Activated naive CD8-positive, alpha-beta T cell treated with anti-CD3 and anti-CD28 coated beads, Interleukin-2, amount 10 ng/mL, durations not matched to agents 7 days and 5 days (primary cell): ENCODE measurements at regions not wholly inside any gene's neighbourhood (a gene's known extent, or its start where the extent isn't known, plus 50 kb on each side); places are given as distances from the start of the nearest gene placed in this dataset.

Experiments
- ATAC-seq: fragments of 150-1000 bp; cut with Tn5 transposase; one replicate; pipeline ENCODE4 v1.10.0; 2021; ENCODE audit warnings: low read depth, moderate library complexity
- POLR2A ChIA-PET: fragments of 350-600 bp; sonication (Branson Sonifier 250); formaldehyde crosslinking; loops from one replicate; lab custom pipeline; 2021; ENCODE audit warnings: antibody characterized with exemption; lab: Charles Lee
- DNase-seq: peaks from one replicate; pipeline ENCODE4 v3.0.0; 2021
- H3K27ac Mint-ChIP-seq: one replicate; pipeline ENCODE4 v1.8.0; 2022; ENCODE audit warnings: mild to moderate bottlenecking, mixed read lengths
- H3K27me3 Mint-ChIP-seq: one replicate; pipeline ENCODE4 v1.8.0; 2022; ENCODE audit warnings: mild to moderate bottlenecking, moderate library complexity, mixed read lengths
- H3K36me3 Mint-ChIP-seq: one replicate; pipeline ENCODE4 v1.8.0; 2021; ENCODE audit warnings: mild to moderate bottlenecking, mixed read lengths
- H3K4me1 Mint-ChIP-seq: one replicate; pipeline ENCODE4 v1.8.0; 2021; ENCODE audit warnings: mixed read lengths
- H3K4me3 Mint-ChIP-seq: one replicate; pipeline ENCODE4 v1.8.0; 2022; ENCODE audit warnings: mild to moderate bottlenecking, moderate library complexity, mixed read lengths
- H3K9me3 Mint-ChIP-seq: one replicate; pipeline ENCODE4 v1.8.0; 2021; ENCODE audit warnings: mixed read lengths

DNA sequence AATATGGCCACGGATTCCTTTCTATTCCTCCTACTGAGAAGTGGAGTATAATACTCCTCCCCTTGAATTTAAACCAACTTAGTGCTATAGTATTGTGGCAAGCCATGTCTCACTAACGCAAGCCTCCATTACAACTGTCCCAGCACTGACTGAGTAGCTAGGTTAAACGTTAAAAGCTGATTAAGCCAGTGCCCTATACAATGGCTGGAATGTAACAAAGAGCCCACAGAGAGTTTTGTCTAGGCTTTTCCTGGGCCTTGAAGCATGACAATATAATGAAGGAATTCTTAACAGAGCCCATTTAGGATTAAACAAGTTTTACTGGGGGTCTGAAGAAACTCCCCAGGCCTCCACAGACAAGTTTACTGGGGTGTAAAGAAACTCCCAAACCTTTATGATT, 254.5 kb upstream of the DACH1 start:
- Mint-ChIP-seq H3K9me3 (peaks cover 1% of the 10 kb centered on the region), H3K4me3 (no peak overlapping the region), H3K27ac (no peak overlapping the region), H3K4me1 (no peaks in the 10 kb centered on the region), H3K27me3 (no peaks in the 10 kb centered on the region), H3K36me3 (no peaks in the 10 kb centered on the region)
- ATAC-seq (no peak), DNase-seq (no peak)
- POLR2A ChIA-PET: no interaction called here

GRCh38 chr13:72120632-72121031, 253.6 kb upstream of the DACH1 start:
- POLR2A ChIA-PET: no interaction called here
- no peaks in the 10 kb centered on the region for H3K27me3 Mint-ChIP-seq
- peaks cover 3% of the 10 kb centered on the region for H3K9me3 Mint-ChIP-seq
- DNase-seq: no peak
- H3K27ac Mint-ChIP-seq: no peak overlapping the region
- ATAC-seq: no peak
- no peaks in the 10 kb centered on the region for H3K36me3 Mint-ChIP-seq
- no peak overlapping the region for H3K4me3 Mint-ChIP-seq
- no peaks in the 10 kb centered on the region for H3K4me1 Mint-ChIP-seq

DNA sequence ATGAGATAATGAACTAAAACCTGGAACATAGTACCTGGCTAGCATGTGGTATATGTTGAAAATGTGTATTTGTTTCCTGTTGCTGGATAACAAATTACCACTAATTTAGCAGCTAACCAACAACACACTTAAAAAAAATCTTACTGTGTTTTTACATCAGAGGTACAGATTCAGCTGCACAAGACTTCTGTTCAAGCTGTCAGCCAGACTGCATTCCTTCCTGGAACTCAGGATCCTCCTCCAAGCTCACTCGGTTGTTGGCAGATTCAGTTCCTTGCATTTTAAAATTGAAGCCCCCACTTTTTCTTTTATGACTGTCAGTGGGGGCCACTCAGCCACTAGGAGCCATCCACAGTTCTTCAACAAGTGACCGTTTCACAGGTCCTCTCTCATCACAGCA, 246.9 kb upstream of the DACH1 start:
- no peaks in the 10 kb centered on the region for H3K27me3 Mint-ChIP-seq
- ATAC-seq (no peak), DNase-seq (no peak)
- H3K4me1 Mint-ChIP-seq: no peaks in the 10 kb centered on the region
- H3K27ac Mint-ChIP-seq: no peak overlapping the region
- H3K36me3 Mint-ChIP-seq: no peaks in the 10 kb centered on the region
- peaks cover 3% of the 10 kb centered on the region for H3K9me3 Mint-ChIP-seq
- H3K4me3 Mint-ChIP-seq: no peak overlapping the region
- POLR2A ChIA-PET: no interaction called here

DNA sequence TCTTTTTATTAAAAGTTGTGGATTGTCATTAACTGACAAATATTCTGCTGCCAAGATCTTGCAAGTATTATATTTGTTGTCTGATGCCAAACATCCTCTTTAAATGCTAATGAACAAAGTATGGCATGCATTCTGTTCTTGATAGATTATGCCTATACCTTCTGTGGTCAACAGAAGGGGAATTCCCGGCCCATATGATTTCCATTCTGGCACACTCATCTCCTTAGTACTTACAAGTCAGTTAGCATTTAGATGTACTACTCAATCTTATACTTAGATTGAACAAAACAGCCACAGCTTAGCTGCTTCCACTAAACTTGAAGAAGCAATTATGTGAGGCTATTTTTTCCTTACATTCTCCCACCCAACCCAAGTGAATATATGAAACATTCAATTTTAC, 246.1 kb upstream of the DACH1 start:
- Mint-ChIP-seq H3K4me1 (no peaks in the 10 kb centered on the region), H3K4me3 (no peak overlapping the region), H3K27ac (no peak overlapping the region), H3K9me3 (peaks cover 3% of the 10 kb centered on the region), H3K27me3 (no peaks in the 10 kb centered on the region), H3K36me3 (no peaks in the 10 kb centered on the region)
- no peak for ATAC-seq
- DNase-seq: no peak
- POLR2A ChIA-PET: no interaction called here

DNA sequence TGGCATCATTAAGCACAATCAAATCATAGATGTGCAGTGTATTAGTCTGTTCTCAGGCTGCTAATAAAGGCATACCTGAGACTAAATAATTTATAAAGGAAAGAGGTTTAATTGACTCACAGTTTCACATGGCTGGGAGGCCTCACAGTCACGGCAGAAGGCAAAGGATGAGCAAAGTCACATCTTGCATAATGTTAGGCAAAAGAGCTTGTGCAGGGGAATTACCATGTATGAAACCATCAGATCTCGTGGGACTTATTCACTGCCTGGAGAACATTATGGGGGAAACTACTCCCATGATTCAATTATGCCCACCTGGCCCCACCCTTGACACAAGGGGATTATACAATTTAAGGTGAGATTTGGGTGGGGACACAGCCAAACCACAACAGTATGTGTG, 245.2 kb upstream of the DACH1 start:
- no peak overlapping the region for H3K4me3 Mint-ChIP-seq

GRCh38 chr13:72109863-72110262, 242.9 kb upstream of the DACH1 start:
- ATAC-seq (no peak), DNase-seq (no peak)
- peaks cover 4% of the 10 kb centered on the region for H3K9me3 Mint-ChIP-seq
- no peaks in the 10 kb centered on the region for H3K4me1 Mint-ChIP-seq
- no peaks in the 10 kb centered on the region for H3K27me3 Mint-ChIP-seq
- POLR2A ChIA-PET: no interaction called here
- H3K27ac Mint-ChIP-seq: no peak overlapping the region
- no peak overlapping the region for H3K4me3 Mint-ChIP-seq
- no peaks in the 10 kb centered on the region for H3K36me3 Mint-ChIP-seq

More for the DNA sequence above, 245.2 kb upstream of the DACH1 start:
- Mint-ChIP-seq H3K36me3 (no peaks in the 10 kb centered on the region), H3K4me1 (no peaks in the 10 kb centered on the region), H3K27me3 (no peaks in the 10 kb centered on the region), H3K27ac (no peak overlapping the region), H3K9me3 (peaks cover 6% of the 10 kb centered on the region)
- DNase-seq (no peak), ATAC-seq (no peak)
- POLR2A ChIA-PET: no interaction called here

GRCh38 chr13:72104656-72105180, 237.7 kb upstream of the DACH1 start:
- POLR2A ChIA-PET: no interaction called here
- no peak for DNase-seq
- H3K9me3 Mint-ChIP-seq: peaks cover 4% of the 10 kb centered on the region
- H3K27ac Mint-ChIP-seq: no peak overlapping the region
- no peaks in the 10 kb centered on the region for H3K36me3 Mint-ChIP-seq
- ATAC-seq: no peak
- H3K4me1 Mint-ChIP-seq: no peaks in the 10 kb centered on the region
- no peaks in the 10 kb centered on the region for H3K27me3 Mint-ChIP-seq
- no peak overlapping the region for H3K4me3 Mint-ChIP-seq

DNA sequence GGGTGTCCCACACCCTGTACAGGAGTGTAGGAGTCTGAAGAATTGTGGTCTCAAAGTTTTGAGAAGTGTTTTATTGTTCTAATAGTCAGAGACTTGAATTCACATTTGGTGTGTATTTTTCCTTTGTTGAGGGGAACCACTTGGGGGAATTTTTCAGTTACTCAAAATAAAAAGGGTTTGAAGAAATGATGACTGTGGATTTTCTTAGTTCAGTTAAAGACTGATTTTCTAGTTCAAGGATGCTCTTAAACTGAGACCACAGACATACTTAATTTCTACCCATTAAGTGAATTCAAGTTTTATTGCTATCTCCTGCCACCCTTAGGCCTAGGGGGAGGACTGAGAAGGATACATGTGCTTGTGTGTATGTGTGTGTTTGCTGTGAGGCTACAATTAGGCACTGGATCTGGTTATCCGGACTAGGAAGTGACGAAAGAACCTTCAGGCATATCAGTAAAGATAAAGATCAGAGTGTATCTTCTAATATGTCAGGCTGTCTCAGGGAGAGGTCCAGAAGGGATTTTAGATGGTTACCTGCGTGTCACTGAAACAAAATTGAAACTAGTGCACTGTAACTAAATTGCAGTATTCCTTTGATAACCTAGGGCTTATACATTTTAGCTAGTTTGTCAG, 234.9 kb upstream of the DACH1 start:
- no peak overlapping the region for H3K27ac Mint-ChIP-seq
- DNase-seq (no peak), ATAC-seq (no peak)
- no peaks in the 10 kb centered on the region for H3K27me3 Mint-ChIP-seq
- POLR2A ChIA-PET: no interaction called here
- H3K9me3 Mint-ChIP-seq: no peaks in the 10 kb centered on the region
- H3K4me3 Mint-ChIP-seq: no peak overlapping the region
- no peaks in the 10 kb centered on the region for H3K36me3 Mint-ChIP-seq
- no peaks in the 10 kb centered on the region for H3K4me1 Mint-ChIP-seq

GRCh38 chr13:72100339-72100738, 233.3 kb upstream of the DACH1 start:
- no peak overlapping the region for H3K27ac Mint-ChIP-seq
- H3K36me3 Mint-ChIP-seq: no peaks in the 10 kb centered on the region
- no peak for ATAC-seq
- no peak overlapping the region for H3K4me3 Mint-ChIP-seq
- no peaks in the 10 kb centered on the region for H3K4me1 Mint-ChIP-seq
- no peak for DNase-seq
- POLR2A ChIA-PET: no interaction called here
- H3K9me3 Mint-ChIP-seq: no peaks in the 10 kb centered on the region
- H3K27me3 Mint-ChIP-seq: no peaks in the 10 kb centered on the region

DNA sequence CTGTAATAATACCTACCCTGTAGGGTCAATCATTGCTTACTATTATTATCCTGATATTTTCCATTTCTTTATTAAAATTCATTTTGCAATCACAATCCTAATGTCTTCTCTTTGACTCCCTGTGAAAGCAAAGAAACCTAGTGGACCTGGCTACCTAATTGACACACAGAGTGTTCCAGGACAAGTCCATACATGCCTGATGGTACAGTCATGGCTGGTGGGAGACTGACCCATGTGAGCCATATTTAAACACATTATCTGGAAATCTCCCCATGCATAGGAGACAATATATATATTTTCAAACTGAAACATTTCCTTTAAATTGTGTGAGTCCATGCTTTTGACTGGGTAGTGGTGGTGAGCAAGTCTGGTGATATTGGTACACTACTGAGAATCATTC, 230.6 kb upstream of the DACH1 start:
- ATAC-seq (no peak), DNase-seq (no peak)
- POLR2A ChIA-PET: no interaction called here
- Mint-ChIP-seq H3K27ac (no peak overlapping the region), H3K4me3 (no peak overlapping the region), H3K36me3 (no peaks in the 10 kb centered on the region), H3K27me3 (no peaks in the 10 kb centered on the region), H3K4me1 (no peaks in the 10 kb centered on the region), H3K9me3 (no peaks in the 10 kb centered on the region)

GRCh38 chr13:72093262-72093661, 226.3 kb upstream of the DACH1 start:
- DNase-seq (no peak), ATAC-seq (no peak)
- no peaks in the 10 kb centered on the region for H3K36me3 Mint-ChIP-seq
- H3K4me1 Mint-ChIP-seq: no peaks in the 10 kb centered on the region
- H3K9me3 Mint-ChIP-seq: peaks cover 1% of the 10 kb centered on the region
- no peak overlapping the region for H3K4me3 Mint-ChIP-seq
- POLR2A ChIA-PET: no interaction called here
- no peak overlapping the region for H3K27ac Mint-ChIP-seq
- no peaks in the 10 kb centered on the region for H3K27me3 Mint-ChIP-seq

DNA sequence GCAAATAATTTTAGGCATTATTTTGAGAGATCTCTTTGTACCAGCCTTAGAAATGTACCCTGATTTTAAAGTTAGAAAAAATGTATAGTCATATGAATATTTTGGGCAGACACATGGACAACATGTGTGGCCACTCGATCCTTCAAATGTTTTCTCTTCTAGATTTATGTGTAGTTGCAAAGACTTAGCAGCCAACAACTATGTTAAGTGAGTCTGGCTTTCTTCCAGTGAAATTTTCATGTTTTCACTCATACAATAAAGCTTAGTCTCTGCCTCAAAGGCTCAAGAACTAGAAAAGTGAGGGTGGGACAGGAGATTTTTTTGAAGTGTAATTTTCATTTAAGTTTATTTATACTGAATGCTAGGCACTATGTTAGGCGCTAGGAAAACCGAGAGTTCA, 207.7 kb upstream of the DACH1 start:
- H3K9me3 Mint-ChIP-seq: no peaks in the 10 kb centered on the region
- H3K4me1 Mint-ChIP-seq: no peaks in the 10 kb centered on the region
- DNase-seq (no peak), ATAC-seq (no peak)
- POLR2A ChIA-PET: no interaction called here
- no peak overlapping the region for H3K27ac Mint-ChIP-seq
- H3K27me3 Mint-ChIP-seq: no peaks in the 10 kb centered on the region
- no peaks in the 10 kb centered on the region for H3K36me3 Mint-ChIP-seq
- no peak overlapping the region for H3K4me3 Mint-ChIP-seq

- peaks cover 5% of the 10 kb centered on the region for H3K9me3 Mint-ChIP-seq
- H3K27me3 Mint-ChIP-seq: no peaks in the 10 kb centered on the region
- H3K27ac Mint-ChIP-seq: no peak overlapping the region
- no peak overlapping the region for H3K4me3 Mint-ChIP-seq
- POLR2A ChIA-PET: no interaction called here
- no peak for ATAC-seq
- no peaks in the 10 kb centered on the region for H3K4me1 Mint-ChIP-seq
- no peak for DNase-seq
- no peaks in the 10 kb centered on the region for H3K36me3 Mint-ChIP-seq
Observed at GRCh38 chr13:72072261-72072660, 205.3 kb upstream of the DACH1 start.

DNA sequence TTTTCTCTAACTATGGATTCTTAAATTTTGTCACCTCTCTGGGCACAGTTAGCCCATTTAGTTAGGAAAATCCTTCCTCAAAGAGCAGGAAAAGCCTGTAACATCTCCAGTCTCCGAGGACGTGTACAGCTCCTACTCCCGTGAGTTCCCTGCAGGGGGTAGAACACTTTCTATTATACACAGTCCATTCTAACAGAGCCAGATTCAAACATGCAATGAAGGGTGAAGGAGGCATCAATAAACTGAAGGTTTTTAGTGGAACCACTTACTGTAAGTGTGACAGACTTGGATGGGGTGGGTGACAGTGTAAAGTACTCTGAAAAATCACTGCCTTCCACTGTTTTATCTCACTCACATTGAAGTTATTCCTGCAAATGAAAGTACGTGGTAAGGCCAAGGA, 204.7 kb upstream of the DACH1 start:
- no peak overlapping the region for H3K4me3 Mint-ChIP-seq
- no peak for ATAC-seq
- H3K9me3 Mint-ChIP-seq: peaks cover 5% of the 10 kb centered on the region
- no peaks in the 10 kb centered on the region for H3K36me3 Mint-ChIP-seq
- no peaks in the 10 kb centered on the region for H3K27me3 Mint-ChIP-seq
- no peaks in the 10 kb centered on the region for H3K4me1 Mint-ChIP-seq
- POLR2A ChIA-PET: no interaction called here
- H3K27ac Mint-ChIP-seq: no peak overlapping the region
- no peak for DNase-seq

DNA sequence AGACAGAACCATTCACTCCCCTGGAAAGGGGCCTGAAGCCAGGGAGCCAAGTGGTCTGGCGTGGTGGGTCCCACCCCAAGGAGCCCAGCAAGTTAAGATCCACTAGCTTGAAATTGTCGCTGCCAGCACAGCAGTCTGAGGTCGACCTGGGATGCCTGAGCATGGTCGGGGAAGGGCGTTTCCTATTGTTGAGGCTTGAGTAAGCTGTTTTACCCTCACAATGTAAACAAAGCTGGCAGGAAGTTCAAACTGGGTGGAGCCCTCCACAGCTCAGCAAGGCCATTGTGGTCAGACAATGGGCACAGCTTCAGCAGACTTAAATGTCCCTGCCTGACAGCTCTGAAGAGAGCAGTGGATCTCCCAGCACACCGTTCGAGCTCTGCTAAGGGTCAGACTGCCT, 195.6 kb upstream of the DACH1 start:
- H3K27ac Mint-ChIP-seq: no peak overlapping the region
- H3K27me3 Mint-ChIP-seq: no peaks in the 10 kb centered on the region
- H3K4me3 Mint-ChIP-seq: no peak overlapping the region
- POLR2A ChIA-PET: no interaction called here
- ATAC-seq: no peak
- H3K36me3 Mint-ChIP-seq: no peaks in the 10 kb centered on the region
- H3K4me1 Mint-ChIP-seq: no peaks in the 10 kb centered on the region
- DNase-seq: no peak
- H3K9me3 Mint-ChIP-seq: peaks cover 11% of the 10 kb centered on the region
